Astrocyte (in vitro differentiated cells and primary cell): ENCODE measurements at regions not wholly inside any gene's neighbourhood (a gene's known extent, or its start where the extent isn't known, plus 50 kb on each side); places are given as distances from the start of the nearest gene placed in this dataset.

Experiments
- DNase-seq: peaks from one replicate; pipeline ENCODE4 v3.0.0-alpha.2; 2010; ENCODE audit warnings: low read depth
- FAIRE-seq: peaks from 2 replicates; lab custom pipeline; 2011; peaks lifted over from hg19 to GRCh38; lab: Jason Lieb, UNC
- H2AFZ ChIP-seq: 2 replicates; pipeline ENCODE4 v1.6.0; 2012; ENCODE audit warnings: low read depth, low read length, inconsistent platforms
- H3K27ac ChIP-seq: 2 replicates; pipeline ENCODE4 v1.5.1; 2011; ENCODE audit warnings: low read depth, low read length, inconsistent platforms
- H3K27me3 ChIP-seq: 2 replicates; pipeline ENCODE4 v1.6.0; 2011; ENCODE audit warnings: low read length, inconsistent platforms; ENCODE audit not compliant: insufficient read depth
- H3K36me3 ChIP-seq: 2 replicates; pipeline ENCODE4 v1.5.1; 2011; ENCODE audit warnings: low read length, inconsistent platforms; ENCODE audit not compliant: insufficient read depth
- H3K4me1 ChIP-seq: 2 replicates; pipeline ENCODE4 v1.5.1; 2011; ENCODE audit warnings: low read length, inconsistent platforms; ENCODE audit not compliant: insufficient read depth
- H3K4me2 ChIP-seq: 2 replicates; pipeline ENCODE4 v1.6.0; 2012; ENCODE audit warnings: low read length, inconsistent platforms
- H3K4me3 ChIP-seq: 2 replicates; pipeline ENCODE4 v1.5.1; 2011; ENCODE audit warnings: low read depth, mild to moderate bottlenecking, low read length, inconsistent platforms; ENCODE audit not compliant: insufficient read depth
- H3K79me2 ChIP-seq: 2 replicates; pipeline ENCODE4 v1.6.0; 2012; ENCODE audit warnings: mild to moderate bottlenecking, low read length, inconsistent platforms; ENCODE audit not compliant: insufficient read depth
- H3K9ac ChIP-seq: 2 replicates; pipeline ENCODE4 v1.6.0; 2012; ENCODE audit warnings: mild to moderate bottlenecking, low read length, inconsistent platforms
- H3K9me3 ChIP-seq: 2 replicates; pipeline ENCODE4 v1.5.1; 2012; ENCODE audit warnings: low read depth, mild to moderate bottlenecking, low read length, inconsistent platforms; ENCODE audit not compliant: insufficient read depth
- H4K20me1 ChIP-seq: 2 replicates; pipeline ENCODE4 v1.6.0; 2012; ENCODE audit warnings: low read length, inconsistent platforms; ENCODE audit not compliant: insufficient read depth
- H3K27ac Mint-ChIP-seq: one replicate; pipeline ENCODE4 v1.8.0; 2021; ENCODE audit warnings: mild to moderate bottlenecking, mixed read lengths; ENCODE audit not compliant: unreplicated experiment
- H3K27me3 Mint-ChIP-seq: one replicate; pipeline ENCODE4 v1.8.0; 2021; ENCODE audit warnings: low read depth, mixed read lengths; ENCODE audit not compliant: unreplicated experiment
- H3K36me3 Mint-ChIP-seq: one replicate; pipeline ENCODE4 v1.8.0; 2021; ENCODE audit warnings: low read depth, mixed read lengths; ENCODE audit not compliant: unreplicated experiment
- H3K4me1 Mint-ChIP-seq: one replicate; pipeline ENCODE4 v1.8.0; 2021; ENCODE audit warnings: low read depth, mixed read lengths; ENCODE audit not compliant: unreplicated experiment
- H3K4me3 Mint-ChIP-seq: one replicate; pipeline ENCODE4 v1.8.0; 2021; ENCODE audit warnings: mild to moderate bottlenecking, moderate library complexity, mixed read lengths; ENCODE audit not compliant: unreplicated experiment
- H3K9me3 Mint-ChIP-seq: one replicate; pipeline ENCODE4 v1.8.0; 2021; ENCODE audit warnings: mild to moderate bottlenecking, mixed read lengths; ENCODE audit not compliant: unreplicated experiment
- CTCF ChIP-seq: IDR thresholded peaks from 2 replicates; pipeline ENCODE4 v1.5.1; 2011; ENCODE audit warnings: low read depth, mild to moderate bottlenecking, inconsistent platforms, low read length, moderate library complexity; ENCODE audit not compliant: insufficient read depth
- EZH2 ChIP-seq: IDR thresholded peaks from 2 replicates; pipeline ENCODE4 v1.6.1; 2012; ENCODE audit warnings: mild to moderate bottlenecking, low read length, inconsistent platforms; ENCODE audit not compliant: insufficient read depth

GRCh38 chr10:124143721-124144120 lies 50.3 kb upstream of the CHST15 start:
- Histone ChIP-seq H3K4me3 (no peak overlapping the region), H3K27ac (no peak overlapping the region), H3K4me1 (peaks cover 2% of the 10 kb centered on the region), H3K9ac (no peak overlapping the region), H3K79me2 (no peaks in the 10 kb centered on the region), H3K4me2 (no peak overlapping the region), H2AFZ (no peak overlapping the region), H3K9me3 (no peaks in the 10 kb centered on the region), H4K20me1 (no peaks in the 10 kb centered on the region), H3K27me3 (peaks cover 3% of the 10 kb centered on the region), H3K36me3 (no peaks in the 10 kb centered on the region)
- FAIRE-seq = no peak
- Mint-ChIP-seq H3K36me3 (peaks cover 1% of the 10 kb centered on the region), H3K27ac (no peak overlapping the region), H3K4me1 (peaks cover 9% of the 10 kb centered on the region), H3K9me3 (peaks cover 2% of the 10 kb centered on the region), H3K4me3 (no peak overlapping the region), H3K27me3 (peaks cover 11% of the 10 kb centered on the region)
- TF ChIP-seq CTCF (no peak), EZH2 (no peak)
- DNase-seq = no peak
